ENCODE measurements at regions not wholly inside any gene's neighbourhood (a gene's known extent, or its start where the extent isn't known, plus 50 kb on each side); places are given as distances from the start of the nearest gene placed in this dataset.
"Not testable (repeated sequence)": the region's sequence is repeated elsewhere in the genome, so short reads cannot be mapped to it uniquely, and the experiment has no call there.

DNA sequence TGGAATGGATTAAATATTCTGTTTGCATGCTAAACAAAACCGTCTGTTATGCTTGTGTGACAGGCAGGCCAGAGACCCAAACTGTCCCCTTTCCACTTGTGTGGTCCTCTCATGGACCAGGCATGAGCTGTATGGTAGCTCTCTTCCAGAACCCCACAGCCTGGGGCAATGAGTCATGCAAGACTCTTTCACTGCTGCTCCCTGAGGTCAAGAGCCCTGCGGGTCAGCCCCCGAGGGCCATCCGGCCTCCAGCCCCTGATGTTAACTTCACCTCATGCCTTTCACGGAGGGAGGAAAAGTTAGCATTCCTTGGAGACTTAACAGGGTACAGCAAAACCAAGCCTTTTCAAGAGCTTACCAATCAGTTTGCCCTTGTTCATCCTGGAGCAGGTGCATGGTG lies 239.1 kb upstream of the DIO3 start:
- Histone ChIP-seq H3K36me3 (ENCODE audit: low read length) (no peaks in the 10 kb centered on the region), H3K79me2 (ENCODE audit: insufficient read depth, low read length) (no peaks in the 10 kb centered on the region), H3K4me3 (ENCODE audit: insufficient read depth, low read length, poor library complexity, severe bottlenecking) (no peak overlapping the region), H3K9me3 (ENCODE audit: insufficient read depth, low read length) (peaks cover 4% of the 10 kb centered on the region; the same call in 1 of the 2 replicates), H3K27me3 (ENCODE audit: low read length) (no peaks in the 10 kb centered on the region), H3K9me2 (replicated peaks; ENCODE audit: insufficient read depth, low read length) (no peaks in the 10 kb centered on the region), H4K20me1 (ENCODE audit: low read depth, low read length) (no peaks in the 10 kb centered on the region), H2AFZ (ENCODE audit: low read depth, low read length, severe bottlenecking) (no peak overlapping the region), H3F3A (ENCODE audit: insufficient read depth) (no peaks in the 10 kb centered on the region), H3K9ac (ENCODE audit: low read length) (no peak overlapping the region), H3K27ac (ENCODE audit: low read depth, low read length) (no peak overlapping the region), H3K4me2 (ENCODE audit: low read depth, low read length, poor library complexity, severe bottlenecking) (no peak overlapping the region)
- TF ChIP-seq, protein P1, sequence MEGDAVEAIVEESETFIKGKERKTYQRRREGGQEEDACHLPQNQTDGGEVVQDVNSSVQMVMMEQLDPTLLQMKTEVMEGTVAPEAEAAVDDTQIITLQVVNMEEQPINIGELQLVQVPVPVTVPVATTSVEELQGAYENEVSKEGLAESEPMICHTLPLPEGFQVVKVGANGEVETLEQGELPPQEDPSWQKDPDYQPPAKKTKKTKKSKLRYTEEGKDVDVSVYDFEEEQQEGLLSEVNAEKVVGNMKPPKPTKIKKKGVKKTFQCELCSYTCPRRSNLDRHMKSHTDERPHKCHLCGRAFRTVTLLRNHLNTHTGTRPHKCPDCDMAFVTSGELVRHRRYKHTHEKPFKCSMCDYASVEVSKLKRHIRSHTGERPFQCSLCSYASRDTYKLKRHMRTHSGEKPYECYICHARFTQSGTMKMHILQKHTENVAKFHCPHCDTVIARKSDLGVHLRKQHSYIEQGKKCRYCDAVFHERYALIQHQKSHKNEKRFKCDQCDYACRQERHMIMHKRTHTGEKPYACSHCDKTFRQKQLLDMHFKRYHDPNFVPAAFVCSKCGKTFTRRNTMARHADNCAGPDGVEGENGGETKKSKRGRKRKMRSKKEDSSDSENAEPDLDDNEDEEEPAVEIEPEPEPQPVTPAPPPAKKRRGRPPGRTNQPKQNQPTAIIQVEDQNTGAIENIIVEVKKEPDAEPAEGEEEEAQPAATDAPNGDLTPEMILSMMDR (IDR thresholded peaks at IDR 0.05; ENCODE audit: insufficient read depth, low read length, poor library complexity, severe bottlenecking) = no peak
- no peak for TF ChIP-seq EZH2phosphoT487 (conservative IDR thresholded peaks at IDR 0.05; ENCODE audit: low read length)

DNA sequence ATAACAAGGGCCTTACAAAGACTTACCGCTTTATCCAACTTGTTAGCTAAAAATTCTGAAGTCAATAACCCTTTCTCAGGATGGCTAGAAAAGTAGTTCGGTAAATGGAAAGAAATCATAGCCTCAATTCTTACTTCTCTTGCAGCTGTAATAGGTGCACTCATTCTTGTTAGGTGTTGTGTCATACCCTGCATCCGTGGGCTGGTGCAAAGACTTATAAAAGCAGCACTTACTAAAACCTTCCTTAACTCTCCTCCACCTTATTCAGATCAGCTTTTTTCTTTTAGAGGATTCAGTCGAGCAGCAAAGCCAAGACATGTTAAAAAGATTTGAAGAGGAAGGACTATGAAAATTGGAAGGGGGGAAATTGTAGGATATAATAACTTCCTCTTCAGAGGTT lies 238.2 kb upstream of the DIO3 start:
- H3K4me3 ChIP-seq (ENCODE audit: insufficient read depth, low read length, poor library complexity, severe bottlenecking) = no peak overlapping the region
- no peaks in the 10 kb centered on the region for H3K79me2 ChIP-seq (ENCODE audit: insufficient read depth, low read length)
- TF ChIP-seq EZH2phosphoT487 (conservative IDR thresholded peaks at IDR 0.05; ENCODE audit: low read length) = no peak
- TF ChIP-seq, protein P1 (IDR thresholded peaks at IDR 0.05; ENCODE audit: insufficient read depth, low read length, poor library complexity, severe bottlenecking) = no peak
- H3K27me3 ChIP-seq (ENCODE audit: low read length) = no peaks in the 10 kb centered on the region
- H3K9me2 ChIP-seq (replicated peaks; ENCODE audit: insufficient read depth, low read length) = no peaks in the 10 kb centered on the region
- H3F3A ChIP-seq (ENCODE audit: insufficient read depth) = no peaks in the 10 kb centered on the region
- no peak overlapping the region for H3K27ac ChIP-seq (ENCODE audit: low read depth, low read length)
- H2AFZ ChIP-seq (ENCODE audit: low read depth, low read length, severe bottlenecking) = no peak overlapping the region
- no peak overlapping the region for H3K9ac ChIP-seq (ENCODE audit: low read length)
- no peaks in the 10 kb centered on the region for H4K20me1 ChIP-seq (ENCODE audit: low read depth, low read length)
- H3K4me2 ChIP-seq (ENCODE audit: low read depth, low read length, poor library complexity, severe bottlenecking) = no peak overlapping the region
- peaks cover 4% of the 10 kb centered on the region; the same call in 1 of the 2 replicates for H3K9me3 ChIP-seq (ENCODE audit: insufficient read depth, low read length)
- no peaks in the 10 kb centered on the region for H3K36me3 ChIP-seq (ENCODE audit: low read length)

DNA sequence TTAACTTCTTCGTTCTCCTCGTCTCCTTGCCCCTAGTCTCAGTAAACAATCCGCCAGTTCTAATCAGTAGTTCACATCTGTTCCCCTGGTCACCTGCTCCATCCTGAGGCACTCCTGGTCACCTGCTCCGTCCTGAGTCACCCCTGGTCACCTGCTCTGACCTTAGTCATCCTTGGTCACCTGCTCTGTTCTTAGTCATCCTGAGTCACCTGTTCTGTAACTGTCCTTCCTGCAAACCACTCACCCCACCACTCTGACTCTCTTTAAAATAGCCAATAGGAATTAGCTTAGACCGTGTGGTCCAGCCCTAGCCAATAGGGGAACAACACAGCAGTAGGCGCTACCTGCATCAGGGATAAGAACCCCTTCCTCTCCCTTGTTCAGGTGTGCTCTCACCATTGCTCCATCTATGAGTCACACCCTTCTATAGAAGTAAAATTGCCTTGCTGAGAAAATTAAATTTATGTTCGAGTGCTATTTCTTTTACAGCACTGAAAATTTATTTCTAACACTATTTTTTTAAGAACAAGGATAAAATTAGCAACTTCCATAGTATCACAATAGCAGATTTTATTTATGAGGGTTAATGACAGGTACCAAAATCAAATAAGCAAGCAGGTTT lies 237.6 kb upstream of the DIO3 start:
- H3K9me2 ChIP-seq (replicated peaks; ENCODE audit: insufficient read depth, low read length); H3K36me3 ChIP-seq (ENCODE audit: low read length); H3K27ac ChIP-seq (ENCODE audit: low read depth, low read length); H4K20me1 ChIP-seq (ENCODE audit: low read depth, low read length); H3K9me3 ChIP-seq (ENCODE audit: insufficient read depth, low read length); H3K4me3 ChIP-seq (ENCODE audit: insufficient read depth, low read length, poor library complexity, severe bottlenecking); H3K27me3 ChIP-seq (ENCODE audit: low read length); H3K9ac ChIP-seq (ENCODE audit: low read length); H3K79me2 ChIP-seq (ENCODE audit: insufficient read depth, low read length); H2AFZ ChIP-seq (ENCODE audit: low read depth, low read length, severe bottlenecking); H3K4me2 ChIP-seq (ENCODE audit: low read depth, low read length, poor library complexity, severe bottlenecking); H3F3A ChIP-seq (ENCODE audit: insufficient read depth): not testable (repeated sequence)

DNA sequence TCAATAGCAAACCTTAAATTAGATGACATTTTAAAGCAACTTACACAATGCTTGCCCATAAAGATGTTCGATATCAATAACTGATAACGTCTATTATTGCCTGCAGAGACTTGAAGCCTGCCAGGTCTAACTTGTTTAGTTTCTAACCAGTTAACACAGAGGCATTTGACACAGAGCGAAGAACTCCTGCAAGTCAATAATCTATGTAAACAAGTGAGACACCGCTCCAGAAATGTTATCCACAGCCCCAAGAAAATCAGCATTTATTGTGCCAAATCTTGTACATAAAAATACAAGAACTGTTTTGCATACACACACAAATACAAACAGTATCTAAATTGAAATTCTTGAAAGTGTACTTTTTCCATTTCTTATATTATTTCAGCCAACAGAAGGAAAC lies 236.0 kb upstream of the DIO3 start:
- H3K4me3 ChIP-seq (ENCODE audit: insufficient read depth, low read length, poor library complexity, severe bottlenecking) = no peak overlapping the region
- peaks cover 4% of the 10 kb centered on the region; the same call in 1 of the 2 replicates for H3K9me3 ChIP-seq (ENCODE audit: insufficient read depth, low read length)
- TF ChIP-seq, protein P1 (IDR thresholded peaks at IDR 0.05; ENCODE audit: insufficient read depth, low read length, poor library complexity, severe bottlenecking) = no peak
- no peaks in the 10 kb centered on the region for H3K79me2 ChIP-seq (ENCODE audit: insufficient read depth, low read length)
- no peak overlapping the region for H3K4me2 ChIP-seq (ENCODE audit: low read depth, low read length, poor library complexity, severe bottlenecking)
- H3K27me3 ChIP-seq (ENCODE audit: low read length) = no peaks in the 10 kb centered on the region
- H2AFZ ChIP-seq (ENCODE audit: low read depth, low read length, severe bottlenecking) = no peak overlapping the region
- H3K9me2 ChIP-seq (replicated peaks; ENCODE audit: insufficient read depth, low read length) = no peaks in the 10 kb centered on the region
- no peaks in the 10 kb centered on the region for H3K36me3 ChIP-seq (ENCODE audit: low read length)
- H3K9ac ChIP-seq (ENCODE audit: low read length) = no peak overlapping the region
- H3F3A ChIP-seq (ENCODE audit: insufficient read depth) = no peaks in the 10 kb centered on the region
- no peak overlapping the region for H3K27ac ChIP-seq (ENCODE audit: low read depth, low read length)
- no peaks in the 10 kb centered on the region for H4K20me1 ChIP-seq (ENCODE audit: low read depth, low read length)
